ENCODE measurements at regions not wholly inside any gene's neighbourhood (a gene's known extent, or its start where the extent isn't known, plus 50 kb on each side); places are given as distances from the start of the nearest gene placed in this dataset.

DNA sequence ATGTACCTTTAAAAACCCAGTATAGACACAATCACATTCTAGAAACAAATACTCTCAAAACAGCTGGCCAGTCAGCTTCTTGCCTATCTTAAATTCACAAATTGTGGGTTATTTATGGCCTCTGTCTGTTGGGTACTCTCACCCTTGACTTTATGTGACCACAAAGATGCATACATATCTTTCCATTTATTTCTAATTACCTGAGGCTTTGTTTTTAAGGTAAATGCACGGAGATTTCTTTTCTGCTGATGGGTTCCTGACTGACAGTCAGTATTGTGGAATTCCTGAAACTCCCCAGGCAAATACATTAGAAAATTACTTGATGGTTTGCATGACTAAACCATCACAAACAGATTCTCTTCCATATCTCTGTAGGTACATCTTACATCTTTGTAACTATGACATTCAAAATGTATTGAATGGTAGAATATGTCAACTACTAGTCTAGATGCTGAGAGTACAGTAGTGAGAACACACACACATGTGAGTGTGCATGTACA is 107.7 kb downstream of the EDEM1 start:
- TF ChIP-seq CTCF (IDR thresholded peaks at IDR 0.05): no peak
- TF ChIP-seq POLR2A (IDR thresholded peaks at IDR 0.05): no peak
- TF ChIP-seq POLR2AphosphoS5 (IDR thresholded peaks at IDR 0.05): no peak
- no peak for TF ChIP-seq EP300 (IDR thresholded peaks at IDR 0.05)

Measured in stomach (tissue), 4 donors.